Activated CD8-positive, alpha-beta T cell treated with anti-CD3 and anti-CD28 coated beads, Interleukin-2, amount 10 ng/mL, durations not matched to agents 7 days and 5 days (primary cell): ENCODE measurements at regions not wholly inside any gene's neighbourhood (a gene's known extent, or its start where the extent isn't known, plus 50 kb on each side); places are given as distances from the start of the nearest gene placed in this dataset.

Experiments
- ATAC-seq: fragments of 150-1000 bp; cut with Tn5 transposase; one replicate; pipeline ENCODE4 v1.10.0; 2021; ENCODE audit warnings: moderate library complexity
- CTCF ChIA-PET: fragments of 350-600 bp; sonication (Branson Sonifier 250); formaldehyde crosslinking; loops from one replicate; lab custom pipeline; 2021; ENCODE audit warnings: antibody characterized with exemption; lab: Charles Lee
- POLR2A ChIA-PET: fragments of 350-600 bp; sonication (Branson Sonifier 250); formaldehyde crosslinking; loops from one replicate; lab custom pipeline; 2021; ENCODE audit warnings: antibody characterized with exemption; lab: Charles Lee
- DNase-seq: peaks from one replicate; pipeline ENCODE4 v3.0.0-alpha.2; 2020
- H3K27ac Mint-ChIP-seq: one replicate; pipeline ENCODE4 v1.8.0; 2021; ENCODE audit warnings: mild to moderate bottlenecking, mixed read lengths
- H3K27me3 Mint-ChIP-seq: one replicate; pipeline ENCODE4 v1.8.0; 2021; ENCODE audit warnings: low read depth, mixed read lengths
- H3K36me3 Mint-ChIP-seq: one replicate; pipeline ENCODE4 v1.8.0; 2021; ENCODE audit warnings: low read depth, mixed read lengths
- H3K4me1 Mint-ChIP-seq: one replicate; pipeline ENCODE4 v1.8.0; 2021; ENCODE audit warnings: low read depth, mixed read lengths
- H3K4me3 Mint-ChIP-seq: one replicate; pipeline ENCODE4 v1.8.0; 2021; ENCODE audit warnings: mild to moderate bottlenecking, mixed read lengths
- H3K9me3 Mint-ChIP-seq: one replicate; pipeline ENCODE4 v1.8.0; 2022; ENCODE audit warnings: mixed read lengths; ENCODE audit not compliant: insufficient read depth

DNA sequence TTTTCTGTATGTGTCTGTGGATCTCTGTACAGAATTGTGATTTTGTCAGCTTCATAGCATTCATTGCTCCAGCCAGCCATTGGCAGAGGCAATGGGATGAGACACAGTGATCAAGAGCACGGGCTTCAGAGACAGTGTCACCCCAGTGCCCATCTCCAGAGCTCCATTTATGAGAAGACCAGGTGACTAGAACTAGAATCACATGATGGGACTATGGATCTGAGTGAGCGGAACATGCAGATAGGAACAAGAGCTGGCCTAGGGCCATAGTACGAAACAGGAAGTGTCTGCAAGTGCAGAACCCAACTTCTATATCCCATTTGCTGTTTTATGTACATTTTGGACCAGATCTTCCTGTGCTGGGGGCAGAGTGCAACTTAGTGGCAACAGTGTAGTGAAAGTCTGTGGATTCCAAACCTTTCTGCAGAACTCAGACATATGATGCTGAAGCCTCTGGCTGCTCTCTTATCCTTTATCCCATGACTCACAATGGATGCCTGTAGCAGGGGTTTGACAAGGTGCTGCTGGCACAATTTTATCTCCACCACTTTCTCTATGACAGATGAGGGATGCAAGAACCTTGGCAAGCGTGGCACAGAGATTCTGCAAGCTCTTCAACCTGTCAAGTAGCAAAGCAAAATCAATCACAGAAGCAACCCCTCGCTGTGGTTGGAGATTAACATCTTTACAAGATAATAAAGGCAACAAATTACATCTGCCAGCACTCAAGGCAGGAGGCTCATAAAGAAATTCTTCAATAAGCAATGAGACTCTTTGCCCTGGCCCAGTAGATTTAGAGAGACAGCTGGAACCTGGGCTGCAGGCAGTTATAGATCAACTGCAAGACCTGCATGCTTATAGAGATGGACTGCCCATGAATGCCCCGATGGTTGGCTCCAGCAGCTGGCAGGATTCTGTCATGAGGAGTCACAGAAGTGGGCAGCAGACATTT, 681.3 kb downstream of the TNS3 start:
- Mint-ChIP-seq H3K4me1 (no peaks in the 10 kb centered on the region), H3K4me3 (no peak overlapping the region), H3K9me3 (peaks cover 6% of the 10 kb centered on the region), H3K27ac (no peak overlapping the region), H3K36me3 (no peaks in the 10 kb centered on the region), H3K27me3 (no peaks in the 10 kb centered on the region)
- ATAC-seq (no peak), DNase-seq (no peak)
- ChIA-PET POLR2A (no interaction called here), CTCF (no interaction called here)

DNA sequence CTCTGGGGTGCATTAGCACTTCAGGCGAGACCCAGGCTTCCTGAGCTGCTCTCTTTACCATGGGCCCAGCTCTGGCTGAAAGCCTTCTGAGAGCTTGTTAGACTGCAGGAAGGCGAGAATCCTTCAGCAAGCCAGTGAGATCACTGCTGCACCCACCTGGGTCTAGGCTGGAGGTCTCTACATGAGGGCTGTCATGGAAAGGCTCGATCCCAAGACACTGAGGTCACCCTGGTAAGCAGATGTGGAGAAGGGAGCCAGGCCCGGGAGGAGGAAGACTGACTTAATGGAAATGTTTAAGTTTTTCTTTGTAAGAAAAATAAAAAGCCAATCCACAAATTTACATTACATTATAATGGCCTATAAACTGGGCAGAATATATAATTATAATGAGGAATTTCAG, 684.5 kb downstream of the TNS3 start:
- Mint-ChIP-seq H3K9me3 (peaks cover 9% of the 10 kb centered on the region), H3K36me3 (no peaks in the 10 kb centered on the region), H3K4me3 (no peak overlapping the region), H3K4me1 (no peaks in the 10 kb centered on the region), H3K27me3 (no peaks in the 10 kb centered on the region), H3K27ac (no peak overlapping the region)
- no peak for DNase-seq
- no peak for ATAC-seq
- CTCF ChIA-PET: no interaction called here
- POLR2A ChIA-PET: no interaction called here

DNA sequence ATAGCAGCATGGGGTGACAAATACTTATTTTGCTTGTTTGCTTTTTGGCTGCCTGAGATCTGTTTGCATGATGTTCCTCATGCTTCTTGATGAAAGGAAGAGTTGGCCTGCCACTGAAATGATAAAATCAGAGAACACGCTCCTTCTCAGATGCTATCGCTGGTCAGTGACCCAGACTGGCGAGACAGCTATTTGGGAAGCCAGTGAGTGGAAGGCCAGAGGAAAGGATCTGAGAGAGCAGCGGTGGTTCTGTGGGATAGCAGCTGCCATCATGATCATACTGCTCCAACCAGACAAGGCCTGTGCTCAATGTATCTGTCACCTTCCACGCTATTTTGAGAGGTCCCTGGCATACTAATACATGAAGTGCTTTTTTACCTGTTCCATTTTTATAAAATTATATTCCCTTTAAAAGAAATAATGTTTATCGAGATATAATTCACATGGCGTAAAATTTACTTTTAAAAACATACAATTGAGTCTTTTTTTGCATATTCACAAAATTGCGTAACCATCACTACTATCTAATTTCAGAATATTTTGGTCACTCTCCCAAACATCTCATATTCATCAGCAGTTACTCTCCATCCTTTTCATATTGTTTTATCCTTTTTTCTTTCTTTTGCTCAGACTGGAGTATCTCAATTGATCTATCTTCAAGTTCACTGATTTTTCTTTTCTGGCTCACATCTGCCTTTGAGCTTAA, 695.1 kb downstream of the TNS3 start:
- Mint-ChIP-seq H3K27ac (no peak overlapping the region), H3K27me3 (no peaks in the 10 kb centered on the region), H3K9me3 (peaks cover 8% of the 10 kb centered on the region), H3K4me3 (no peak overlapping the region), H3K4me1 (no peaks in the 10 kb centered on the region), H3K36me3 (no peaks in the 10 kb centered on the region)
- no peak for ATAC-seq
- ChIA-PET CTCF (no interaction called here), POLR2A (no interaction called here)
- no peak for DNase-seq

- peaks cover 6% of the 10 kb centered on the region for H3K9me3 Mint-ChIP-seq
- H3K36me3 Mint-ChIP-seq: no peaks in the 10 kb centered on the region
- CTCF ChIA-PET: no interaction called here
- no peaks in the 10 kb centered on the region for H3K4me1 Mint-ChIP-seq
- no peak overlapping the region for H3K4me3 Mint-ChIP-seq
- POLR2A ChIA-PET: no interaction called here
- no peak overlapping the region for H3K27ac Mint-ChIP-seq
- ATAC-seq (no peak), DNase-seq (no peak)
- H3K27me3 Mint-ChIP-seq: no peaks in the 10 kb centered on the region
These were observed 696.7 kb downstream of the TNS3 start for GRCh38 chr7:46885167-46885566.

DNA sequence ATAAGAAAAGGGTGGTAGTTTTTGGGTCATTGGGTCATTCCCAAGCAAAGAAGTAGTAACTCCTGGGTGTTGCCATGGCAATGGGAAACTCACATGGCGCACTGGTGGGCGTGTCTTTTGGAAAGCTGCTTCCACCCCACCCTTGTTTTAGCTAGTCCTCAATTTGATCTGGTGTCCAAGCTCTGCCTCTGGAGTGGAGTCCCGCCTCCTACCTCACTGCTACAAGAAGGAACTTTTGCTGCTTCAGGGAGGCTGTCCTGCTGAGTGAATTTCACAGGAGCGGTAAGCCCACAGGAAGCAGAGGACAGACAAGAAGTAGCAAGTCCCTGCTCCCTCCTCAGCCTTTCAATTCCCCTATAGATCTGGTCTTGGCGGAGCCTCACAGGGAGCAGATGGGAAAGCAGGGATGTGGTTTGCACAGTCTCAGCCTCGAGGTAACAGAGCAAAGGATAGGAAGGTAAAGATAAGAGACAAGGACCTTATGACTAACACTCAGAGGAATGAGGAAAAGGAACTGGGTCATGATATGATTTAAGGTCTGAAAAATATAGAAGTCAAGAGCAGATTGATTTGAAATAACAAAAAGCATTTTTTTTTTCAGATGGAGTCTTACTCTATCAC, 700.3 kb downstream of the TNS3 start:
- no peaks in the 10 kb centered on the region for H3K4me1 Mint-ChIP-seq
- CTCF ChIA-PET: no interaction called here
- no peak for DNase-seq
- POLR2A ChIA-PET: no interaction called here
- no peak for ATAC-seq
- no peaks in the 10 kb centered on the region for H3K36me3 Mint-ChIP-seq
- H3K27ac Mint-ChIP-seq: no peak overlapping the region
- no peaks in the 10 kb centered on the region for H3K27me3 Mint-ChIP-seq
- no peaks in the 10 kb centered on the region for H3K9me3 Mint-ChIP-seq
- no peak overlapping the region for H3K4me3 Mint-ChIP-seq

- no peak for DNase-seq
- no peak overlapping the region for H3K4me3 Mint-ChIP-seq
- ChIA-PET POLR2A (no interaction called here), CTCF (no interaction called here)
- H3K36me3 Mint-ChIP-seq: no peaks in the 10 kb centered on the region
- ATAC-seq: no peak
- no peaks in the 10 kb centered on the region for H3K4me1 Mint-ChIP-seq
- H3K9me3 Mint-ChIP-seq: no peaks in the 10 kb centered on the region
- H3K27me3 Mint-ChIP-seq: no peaks in the 10 kb centered on the region
- no peak overlapping the region for H3K27ac Mint-ChIP-seq
These were observed 701.3 kb downstream of the TNS3 start for GRCh38 chr7:46880508-46881196.

DNA sequence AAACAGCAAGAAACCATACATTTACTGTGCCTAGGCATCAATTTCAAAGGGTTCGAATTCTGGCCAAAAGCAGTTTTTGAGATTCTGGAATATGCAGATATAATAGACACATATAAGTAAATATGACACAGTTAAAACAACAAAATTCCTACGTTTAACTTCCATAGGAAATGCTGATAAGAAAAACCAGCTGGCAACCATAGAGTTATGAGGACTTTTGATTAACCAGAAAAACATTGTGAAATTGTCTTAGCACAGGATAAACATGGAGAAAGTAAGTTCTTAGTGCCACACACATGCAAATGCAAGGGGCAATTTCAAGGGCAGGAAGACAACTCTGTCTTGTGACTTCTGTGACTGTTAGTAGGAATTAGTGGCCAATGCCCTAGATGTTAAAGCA, 702.1 kb downstream of the TNS3 start:
- no peaks in the 10 kb centered on the region for H3K27me3 Mint-ChIP-seq
- no peaks in the 10 kb centered on the region for H3K36me3 Mint-ChIP-seq
- no peaks in the 10 kb centered on the region for H3K4me1 Mint-ChIP-seq
- ChIA-PET CTCF (no interaction called here), POLR2A (no interaction called here)
- no peak for DNase-seq
- no peak overlapping the region for H3K4me3 Mint-ChIP-seq
- H3K27ac Mint-ChIP-seq: no peak overlapping the region
- ATAC-seq: no peak
- H3K9me3 Mint-ChIP-seq: no peaks in the 10 kb centered on the region

- no peak for ATAC-seq
- Mint-ChIP-seq H3K9me3 (no peaks in the 10 kb centered on the region), H3K27ac (no peak overlapping the region), H3K4me3 (no peak overlapping the region), H3K4me1 (no peaks in the 10 kb centered on the region), H3K36me3 (no peaks in the 10 kb centered on the region), H3K27me3 (no peaks in the 10 kb centered on the region)
- POLR2A ChIA-PET: no interaction called here
- CTCF ChIA-PET: no interaction called here
- DNase-seq: no peak
These were observed 710.4 kb downstream of the TNS3 start for GRCh38 chr7:46871516-46871915.

- Mint-ChIP-seq H3K27ac (no peak overlapping the region), H3K27me3 (no peaks in the 10 kb centered on the region), H3K36me3 (no peaks in the 10 kb centered on the region), H3K9me3 (no peaks in the 10 kb centered on the region), H3K4me1 (no peaks in the 10 kb centered on the region), H3K4me3 (no peak overlapping the region)
- ChIA-PET POLR2A (no interaction called here), CTCF (no interaction called here)
- DNase-seq: no peak
- no peak for ATAC-seq
These were observed 717.2 kb downstream of the TNS3 start for GRCh38 chr7:46864716-46865115.

DNA sequence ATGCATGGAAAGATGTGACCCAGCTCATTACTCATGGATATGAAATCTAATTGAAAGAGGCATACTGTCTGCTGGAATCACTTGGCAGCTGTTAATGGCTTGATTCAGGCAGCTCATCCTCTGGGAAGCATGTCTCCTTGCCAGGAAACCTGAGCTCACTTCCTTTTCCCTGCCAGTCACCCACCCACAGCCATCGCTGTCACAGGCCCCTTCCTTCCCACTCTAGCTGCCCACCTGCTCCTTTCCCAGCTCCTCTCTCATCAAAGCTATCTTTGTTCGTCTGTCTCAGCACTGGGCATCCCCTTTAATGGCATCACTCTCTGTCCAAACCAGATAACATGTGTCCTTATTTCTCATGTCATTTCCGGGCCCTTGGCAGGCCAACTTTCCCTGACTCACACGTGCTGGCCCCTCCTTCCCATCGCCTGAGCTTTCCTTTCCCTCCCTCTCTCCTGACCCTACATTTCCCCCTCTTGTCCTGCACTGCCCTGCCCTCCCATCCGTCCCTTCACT, 721.9 kb downstream of the TNS3 start:
- CTCF ChIA-PET: no interaction called here
- H3K4me1 Mint-ChIP-seq: no peaks in the 10 kb centered on the region
- POLR2A ChIA-PET: no interaction called here
- H3K9me3 Mint-ChIP-seq: no peaks in the 10 kb centered on the region
- ATAC-seq (no peak), DNase-seq (no peak)
- H3K27ac Mint-ChIP-seq: no peak overlapping the region
- no peak overlapping the region for H3K4me3 Mint-ChIP-seq
- no peaks in the 10 kb centered on the region for H3K27me3 Mint-ChIP-seq
- no peaks in the 10 kb centered on the region for H3K36me3 Mint-ChIP-seq

DNA sequence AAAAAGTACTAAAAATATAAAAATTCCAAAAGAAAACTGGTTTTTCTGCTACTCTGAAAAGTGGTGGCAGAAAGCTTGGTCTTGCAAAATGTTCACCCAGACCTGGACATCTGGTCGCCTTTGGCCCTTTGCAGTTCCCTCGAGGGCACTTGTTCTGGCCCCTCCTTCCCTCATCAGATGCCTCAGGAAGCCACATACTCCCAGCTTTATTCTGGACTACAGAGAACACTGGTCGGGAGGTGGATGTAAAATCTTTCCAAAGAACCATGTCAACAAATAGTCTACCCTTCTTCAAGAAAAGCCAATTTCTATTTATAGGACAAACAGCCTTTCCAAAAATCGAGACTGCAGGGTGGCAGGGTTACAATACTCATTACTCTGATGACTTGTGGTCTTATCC, 726.1 kb downstream of the TNS3 start:
- H3K9me3 Mint-ChIP-seq: no peaks in the 10 kb centered on the region

More for the DNA sequence above, 726.1 kb downstream of the TNS3 start:
- no peak for DNase-seq
- Mint-ChIP-seq H3K27me3 (no peaks in the 10 kb centered on the region), H3K36me3 (no peaks in the 10 kb centered on the region), H3K27ac (no peak overlapping the region), H3K4me1 (no peaks in the 10 kb centered on the region), H3K4me3 (no peak overlapping the region)
- ChIA-PET CTCF (no interaction called here), POLR2A (no interaction called here)
- no peak for ATAC-seq
